IMR-90 (cell line): ENCODE measurements at regions not wholly inside any gene's neighbourhood (a gene's known extent, or its start where the extent isn't known, plus 50 kb on each side); places are given as distances from the start of the nearest gene placed in this dataset.

Experiments used
- ATAC-seq: fragments of 200-7000 bp; cut with Tn5 transposase; 2 replicates; pipeline ENCODE4 v1.9.1; 2020; ENCODE audit warnings: low read depth, mild to moderate bottlenecking, moderate library complexity
- BruUV-seq: library from RNA; stranded (reverse); fragments of 400-500 nt; replicated peaks from 2 replicates; lab custom pipeline; 2021; lab: Mats Ljungman, UMichigan
- CTCF ChIA-PET: fragments of 300-600 bp; formaldehyde crosslinking; extraction: SDS; loops from one replicate; lab custom pipeline; 2021; ENCODE audit warnings: antibody characterized with exemption; lab: Yijun Ruan, JAX
- POLR2A ChIA-PET: fragments of 300-600 bp; sonication (Branson Sonifier 250); formaldehyde crosslinking; loops from one replicate; lab custom pipeline; 2022; ENCODE audit warnings: antibody characterized with exemption; ENCODE audit not compliant: unreplicated experiment; lab: Charles Lee
- DNase-seq: peaks from one replicate; pipeline ENCODE4 v3.0.0; 2013
- H2AFZ ChIP-seq: replicated peaks from 2 replicates; pipeline ENCODE3; 2013; ENCODE audit warnings: low read length, mild to moderate bottlenecking; ENCODE audit not compliant: poor library complexity
- H2AK5ac ChIP-seq: 2 replicates; pipeline ENCODE4 v1.6.1; 2013; ENCODE audit warnings: low read depth, low read length, inconsistent platforms
- H2AK9ac ChIP-seq: replicated peaks from 2 replicates; pipeline ENCODE3; 2013; ENCODE audit warnings: mild to moderate bottlenecking, low read depth, low read length, moderate library complexity; ENCODE audit not compliant: poor library complexity
- H2BK120ac ChIP-seq: 2 replicates; pipeline ENCODE4 v1.6.1; 2013; ENCODE audit warnings: low read depth, low read length, inconsistent platforms
- H2BK15ac ChIP-seq: 3 replicates; pipeline ENCODE4 v1.6.1; 2013; ENCODE audit warnings: low read depth, low read length, inconsistent platforms
- H2BK20ac ChIP-seq: 2 replicates; pipeline ENCODE4 v1.6.1; 2013; ENCODE audit warnings: low read depth, mild to moderate bottlenecking, inconsistent platforms, low read length, moderate library complexity
- H2BK5ac ChIP-seq: 2 replicates; pipeline ENCODE4 v1.6.1; 2013; ENCODE audit warnings: mild to moderate bottlenecking, low read depth, low read length, inconsistent platforms; ENCODE audit not compliant: poor library complexity, severe bottlenecking
- H3K14ac ChIP-seq: replicated peaks from 2 replicates; pipeline ENCODE4 v1.6.1; 2013; ENCODE audit warnings: low read depth, low read length, inconsistent platforms
- H3K18ac ChIP-seq: 2 replicates; pipeline ENCODE4 v1.6.1; 2013; ENCODE audit warnings: low read depth, low read length, control low read depth
- H3K23ac ChIP-seq: 2 replicates; pipeline ENCODE4 v1.6.1; 2013; ENCODE audit warnings: low read depth, low read length, inconsistent platforms
- H3K27ac ChIP-seq: 2 replicates; pipeline ENCODE4 v1.5.1; 2013; ENCODE audit warnings: mild to moderate bottlenecking, control low read depth, low read length; ENCODE audit not compliant: insufficient read depth
- H3K27me3 ChIP-seq: 2 replicates; pipeline ENCODE4 v1.6.1; 2013; ENCODE audit warnings: low read length; ENCODE audit not compliant: control insufficient read depth, insufficient read depth
- H3K36me3 ChIP-seq: 2 replicates; pipeline ENCODE4 v1.6.1; 2013; ENCODE audit warnings: low read length, mixed read lengths; ENCODE audit not compliant: control insufficient read depth, insufficient read depth
- H3K4ac ChIP-seq: 2 replicates; pipeline ENCODE4 v1.6.1; 2013; ENCODE audit warnings: low read depth, low read length, inconsistent platforms
- H3K4me1 ChIP-seq: 2 replicates; pipeline ENCODE4 v1.6.1; 2013; ENCODE audit warnings: low read length, mixed read lengths; ENCODE audit not compliant: control insufficient read depth, insufficient read depth
- H3K4me2 ChIP-seq: 2 replicates; pipeline ENCODE4 v1.6.1; 2013; ENCODE audit warnings: low read depth, mild to moderate bottlenecking, control low read depth, low read length, moderate library complexity
- H3K4me3 ChIP-seq: 2 replicates; pipeline ENCODE4 v1.5.1; 2013; ENCODE audit warnings: low read depth, mild to moderate bottlenecking, control low read depth, low read length, moderate library complexity; ENCODE audit not compliant: insufficient read depth
- H3K56ac ChIP-seq: 2 replicates; pipeline ENCODE4 v1.6.1; 2013; ENCODE audit warnings: low read length, inconsistent platforms; ENCODE audit not compliant: insufficient read depth; ENCODE audit errors: extremely low read depth
- H3K79me1 ChIP-seq, 2 experiments: 2 replicates each; pipeline ENCODE4 v1.6.1; 2013; ENCODE audit warnings: low read length in 2 of 2, inconsistent platforms in 1 of 2, low read depth in 1 of 2
- H3K9ac ChIP-seq: 2 replicates; pipeline ENCODE4 v1.6.1; 2013; ENCODE audit warnings: low read depth, low read length, control low read depth
- H3K9me1 ChIP-seq: 2 replicates; pipeline ENCODE4 v1.6.1; 2013; ENCODE audit warnings: low read length, inconsistent platforms; ENCODE audit not compliant: insufficient read depth
- H3K9me3 ChIP-seq: 2 replicates; pipeline ENCODE4 v1.6.1; 2013; ENCODE audit warnings: low read length; ENCODE audit not compliant: control insufficient read depth, insufficient read depth
- H4K20me1 ChIP-seq: 2 replicates; pipeline ENCODE4 v1.6.1; 2013; ENCODE audit warnings: low read length, inconsistent platforms; ENCODE audit not compliant: insufficient read depth
- H4K5ac ChIP-seq: 2 replicates; pipeline ENCODE4 v1.6.1; 2013; ENCODE audit warnings: mild to moderate bottlenecking, low read depth, low read length, control low read depth
- H4K8ac ChIP-seq, 2 experiments: 2 replicates each; pipeline ENCODE4 v1.6.1; 2013; ENCODE audit warnings: low read depth in 2 of 2, low read length in 2 of 2, control low read depth in 1 of 2, inconsistent platforms in 1 of 2
- H4K91ac ChIP-seq: 2 replicates; pipeline ENCODE4 v1.6.1; 2013; ENCODE audit warnings: low read depth, low read length, inconsistent platforms; ENCODE audit not compliant: insufficient read depth
- BHLHE40 ChIP-seq: fragments of 150-350 bp; IDR thresholded peaks from 2 replicates; pipeline ENCODE4 v1.6.1; 2016; ENCODE audit warnings: mild to moderate bottlenecking, low read depth, low read length
- CEBPB ChIP-seq: IDR thresholded peaks from 2 replicates; pipeline ENCODE4 v1.6.1; 2012; ENCODE audit warnings: low read depth, low read length, improper control_type of control experiment
- CHD1 ChIP-seq: IDR thresholded peaks from 2 replicates; pipeline ENCODE4 v1.6.1; 2012; ENCODE audit warnings: low read depth, low read length, improper control_type of control experiment
- FOS ChIP-seq: fragments of 150-350 bp; IDR thresholded peaks from 2 replicates; pipeline ENCODE4 v1.6.1; 2016; ENCODE audit warnings: low read depth, low read length
- MAFK ChIP-seq: IDR thresholded peaks from 2 replicates; pipeline ENCODE4 v1.6.1; 2012; ENCODE audit warnings: low read depth, low read length, improper control_type of control experiment
- MAZ ChIP-seq: IDR thresholded peaks from 2 replicates; pipeline ENCODE4 v1.6.1; 2012; ENCODE audit warnings: low read depth, mild to moderate bottlenecking, low read length, improper control_type of control experiment, moderate library complexity, borderline replicate concordance
- MXI1 ChIP-seq: IDR thresholded peaks from 2 replicates; pipeline ENCODE4 v1.6.1; 2012; ENCODE audit warnings: low read depth, mild to moderate bottlenecking, low read length, moderate library complexity, borderline replicate concordance
- NFE2L2 ChIP-seq: fragments of 150-350 bp; IDR thresholded peaks from 2 replicates; pipeline ENCODE4 v1.6.1; 2016; ENCODE audit warnings: low read depth, mild to moderate bottlenecking, low read length
- POLR2A ChIP-seq: IDR thresholded peaks from 2 replicates; pipeline ENCODE4 v1.6.1; 2012; ENCODE audit warnings: mild to moderate bottlenecking, low read depth, low read length
- RAD21 ChIP-seq: IDR thresholded peaks from 2 replicates; pipeline ENCODE4 v1.6.1; 2012; ENCODE audit warnings: low read length, improper control_type of control experiment
- RCOR1 ChIP-seq: IDR thresholded peaks from 2 replicates; pipeline ENCODE4 v1.6.1; 2012; ENCODE audit warnings: mild to moderate bottlenecking, low read length, improper control_type of control experiment; ENCODE audit not compliant: insufficient replicate concordance
- RFX5 ChIP-seq: IDR thresholded peaks from 2 replicates; pipeline ENCODE4 v1.8.0; 2012; ENCODE audit warnings: low read depth, mild to moderate bottlenecking, low read length, moderate library complexity
- WGBS, 2 experiments: methylation state at CpG; one replicate each; pipeline versions ENCODE4 v1.1.5 to v1.1.7; 2013; ENCODE audit warnings: missing lambda C conversion rate in 2 of 2; ENCODE audit not compliant: insufficient read length in 1 of 2; ENCODE audit errors: extremely low coverage in 2 of 2; 5-methylcytosine and 5-hydroxymethylcytosine counted together
- dilution Hi-C: fragments of 300-500 bp; cut with HindIII; formaldehyde crosslinking; loops from one replicate; pipeline ENCODE4 v1.14.3; 2018; ENCODE audit warnings: low sequenced_read_pairs; ENCODE audit not compliant: unreplicated experiment
- in situ Hi-C: fragments of 300-500 bp; cut with MboI; formaldehyde crosslinking; loops from 3 replicates; pipeline ENCODE4 v1.14.3; 2019; ENCODE audit warnings: low sequenced_read_pairs, inconsistent platforms, mixed read lengths
- intact Hi-C: fragments of 100-400 bp; cut with micrococcal nuclease; formaldehyde crosslinking; loops from 2 replicates; pipeline ENCODE4 v1.10.0; 2022
- TF ChIP-seq, protein P1 (sequence below): fragments of 150-350 bp; IDR thresholded peaks from 2 replicates; pipeline ENCODE4 v1.6.1; 2016; ENCODE audit warnings: low read depth, mild to moderate bottlenecking, low read length, moderate library complexity, borderline replicate concordance
- TF ChIP-seq, protein P2 (sequence below): conservative IDR thresholded peaks from 2 replicates; pipeline ENCODE4 v1.5.1; 2012; ENCODE audit warnings: mild to moderate bottlenecking, low read depth, low read length, improper control_type of control experiment
- TF ChIP-seq, protein P3 (sequence below): fragments of 150-350 bp; IDR thresholded peaks from 2 replicates; pipeline ENCODE4 v1.6.1; 2017; ENCODE audit warnings: mild to moderate bottlenecking, antibody characterized with exemption, low read length, low read depth

DNA sequence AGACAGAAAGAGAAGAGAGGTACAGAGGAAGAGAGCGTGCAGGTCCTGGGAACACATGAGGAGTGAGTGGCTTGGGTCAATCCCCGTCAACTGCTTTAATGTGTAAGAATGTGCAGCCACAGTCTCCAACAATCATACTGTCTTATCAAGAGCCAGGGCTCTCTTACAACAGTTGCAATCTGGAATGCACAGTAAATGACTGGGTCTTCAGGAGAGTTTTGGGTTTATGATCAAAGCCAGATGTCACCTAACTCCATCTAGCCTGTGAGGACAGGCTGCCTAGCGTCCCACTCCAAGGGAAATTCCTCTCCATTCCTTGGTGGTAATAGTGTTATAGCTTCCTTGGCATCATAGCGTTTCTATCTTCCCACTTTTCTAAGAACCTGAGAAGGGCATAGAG is 75.0 kb upstream of the TRIO start:
- CTCF ChIA-PET, result no interaction called here
- dilution Hi-C loops (no loop called here), intact Hi-C loops (no loop called here), in situ Hi-C loops (no loop called here)
- Histone ChIP-seq H3K4me2 (no peak overlapping the region), H2BK120ac (peak overlapping the region; percentile 84), H4K8ac (peak overlapping the region; percentile 10 to 31; a peak in 2 of 4 replicates), H3K4ac (peak overlapping the region; percentile 81; the same call in 1 of the 2 replicates), H3K79me1 (peaks cover 0 to 12% of the 10 kb centered on the region in 2 experiments; a peak in 2 of 4 replicates), H2BK20ac (peak overlapping the region; percentile 90), H3K9ac (no peak overlapping the region), H2AFZ (peak overlapping the region; percentile 9), H3K14ac (peak overlapping the region; percentile 63; the same call in 1 of the 2 replicates), H2AK5ac (peak overlapping the region; percentile 65; the same call in 1 of the 2 replicates), H3K4me1 (peaks cover 9% of the 10 kb centered on the region), H3K56ac (no peak overlapping the region), H3K23ac (0 out of 2 replicates have a peak overlapping the region, but pooled peaks have one; percentile 10), H3K9me3 (no peaks in the 10 kb centered on the region), H3K9me1 (peaks cover 4% of the 10 kb centered on the region; the same call in 1 of the 2 replicates), H3K18ac (peak overlapping the region; percentile 77; the same call in 1 of the 2 replicates), H4K91ac (peak overlapping the region; percentile 26), H3K27me3 (no peaks in the 10 kb centered on the region), H4K5ac (peak overlapping the region; percentile 86), H2AK9ac (no peak overlapping the region), H3K4me3 (no peak overlapping the region), H2BK15ac (peak overlapping the region; percentile 95; the same call in 2 of the 3 replicates), H4K20me1 (no peaks in the 10 kb centered on the region), H3K36me3 (no peaks in the 10 kb centered on the region), H2BK5ac (no peak overlapping the region), H3K27ac (no peak overlapping the region)
- TF ChIP-seq CEBPB (no peak), MAZ (no peak), POLR2A (no peak), RCOR1 (no peak), RFX5 (no peak), MAFK (no peak), NFE2L2 (no peak), BHLHE40 (no peak), FOS (no peak), CHD1 (no peak), MXI1 (no peak), RAD21 (no peak)
- TF ChIP-seq, protein P1, sequence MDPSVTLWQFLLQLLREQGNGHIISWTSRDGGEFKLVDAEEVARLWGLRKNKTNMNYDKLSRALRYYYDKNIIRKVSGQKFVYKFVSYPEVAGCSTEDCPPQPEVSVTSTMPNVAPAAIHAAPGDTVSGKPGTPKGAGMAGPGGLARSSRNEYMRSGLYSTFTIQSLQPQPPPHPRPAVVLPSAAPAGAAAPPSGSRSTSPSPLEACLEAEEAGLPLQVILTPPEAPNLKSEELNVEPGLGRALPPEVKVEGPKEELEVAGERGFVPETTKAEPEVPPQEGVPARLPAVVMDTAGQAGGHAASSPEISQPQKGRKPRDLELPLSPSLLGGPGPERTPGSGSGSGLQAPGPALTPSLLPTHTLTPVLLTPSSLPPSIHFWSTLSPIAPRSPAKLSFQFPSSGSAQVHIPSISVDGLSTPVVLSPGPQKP, result no peak
- TF ChIP-seq, protein P2, sequence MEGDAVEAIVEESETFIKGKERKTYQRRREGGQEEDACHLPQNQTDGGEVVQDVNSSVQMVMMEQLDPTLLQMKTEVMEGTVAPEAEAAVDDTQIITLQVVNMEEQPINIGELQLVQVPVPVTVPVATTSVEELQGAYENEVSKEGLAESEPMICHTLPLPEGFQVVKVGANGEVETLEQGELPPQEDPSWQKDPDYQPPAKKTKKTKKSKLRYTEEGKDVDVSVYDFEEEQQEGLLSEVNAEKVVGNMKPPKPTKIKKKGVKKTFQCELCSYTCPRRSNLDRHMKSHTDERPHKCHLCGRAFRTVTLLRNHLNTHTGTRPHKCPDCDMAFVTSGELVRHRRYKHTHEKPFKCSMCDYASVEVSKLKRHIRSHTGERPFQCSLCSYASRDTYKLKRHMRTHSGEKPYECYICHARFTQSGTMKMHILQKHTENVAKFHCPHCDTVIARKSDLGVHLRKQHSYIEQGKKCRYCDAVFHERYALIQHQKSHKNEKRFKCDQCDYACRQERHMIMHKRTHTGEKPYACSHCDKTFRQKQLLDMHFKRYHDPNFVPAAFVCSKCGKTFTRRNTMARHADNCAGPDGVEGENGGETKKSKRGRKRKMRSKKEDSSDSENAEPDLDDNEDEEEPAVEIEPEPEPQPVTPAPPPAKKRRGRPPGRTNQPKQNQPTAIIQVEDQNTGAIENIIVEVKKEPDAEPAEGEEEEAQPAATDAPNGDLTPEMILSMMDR, result no peak
- TF ChIP-seq, protein P3, sequence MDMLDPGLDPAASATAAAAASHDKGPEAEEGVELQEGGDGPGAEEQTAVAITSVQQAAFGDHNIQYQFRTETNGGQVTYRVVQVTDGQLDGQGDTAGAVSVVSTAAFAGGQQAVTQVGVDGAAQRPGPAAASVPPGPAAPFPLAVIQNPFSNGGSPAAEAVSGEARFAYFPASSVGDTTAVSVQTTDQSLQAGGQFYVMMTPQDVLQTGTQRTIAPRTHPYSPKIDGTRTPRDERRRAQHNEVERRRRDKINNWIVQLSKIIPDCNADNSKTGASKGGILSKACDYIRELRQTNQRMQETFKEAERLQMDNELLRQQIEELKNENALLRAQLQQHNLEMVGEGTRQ, result no peak
- no TSS peak for BruUV-seq
- DNase-seq (peak; percentile 33), ATAC-seq (peak; percentile 35)
- POLR2A ChIA-PET, result no interaction called here
- WGBS, 2 experiments, result no CpG with 5 or more reads among the region's 4 CpGs
